Peyer's patch (tissue), 4 donors: ENCODE measurements at regions not wholly inside any gene's neighbourhood (a gene's known extent, or its start where the extent isn't known, plus 50 kb on each side); places are given as distances from the start of the nearest gene placed in this dataset.

Experiments
- CTCF ChIP-seq, 6 experiments: fragments of 450-650 bp in 4 of 6; fragments of 200-600 bp in 2 of 6; sonication (generic) in 1 of 6; IDR thresholded peaks; one replicate each; pipeline ENCODE4 v1.5.1; 2017 to 2019; ENCODE audit warnings: antibody characterized with exemption in 6 of 6, mild to moderate bottlenecking in 3 of 6, moderate library complexity in 1 of 6
- POLR2A ChIP-seq, 2 donors: fragments of 450-650 bp; IDR thresholded peaks; one replicate each; pipeline ENCODE4 v1.5.1; 2017; ENCODE audit warnings: antibody characterized with exemption in 2 of 2, mild to moderate bottlenecking in 2 of 2, moderate library complexity in 2 of 2

- TF ChIP-seq POLR2A (IDR thresholded peaks at IDR 0.05): no peak
- TF ChIP-seq CTCF (IDR thresholded peaks at IDR 0.05): no peak
Observed at GRCh38 chr5:168151041-168151440, 140.4 kb upstream of the WWC1 start.
